ENCODE measurements at regions not wholly inside any gene's neighbourhood (a gene's known extent, or its start where the extent isn't known, plus 50 kb on each side); places are given as distances from the start of the nearest gene placed in this dataset.

DNA sequence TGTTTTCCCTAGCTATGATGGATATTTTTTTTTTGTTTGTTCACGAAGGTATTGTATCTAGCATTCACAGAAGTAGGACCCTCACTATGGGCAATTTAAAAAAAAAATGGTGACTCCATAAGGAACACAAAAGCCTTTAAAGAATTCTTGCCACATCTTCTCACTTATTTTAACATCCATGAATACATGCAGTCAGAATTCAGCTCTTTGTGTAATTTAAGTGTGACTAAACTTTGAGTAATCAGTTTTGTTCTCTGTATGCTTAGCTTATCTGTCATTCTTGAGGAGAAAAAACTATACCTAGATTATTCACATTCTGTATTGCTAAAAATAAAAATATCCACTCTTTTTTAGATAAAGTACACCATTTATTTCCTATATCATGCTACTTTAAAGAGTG, 313.2 kb upstream of the KCND2 start:
- TF ChIP-seq, protein P1, sequence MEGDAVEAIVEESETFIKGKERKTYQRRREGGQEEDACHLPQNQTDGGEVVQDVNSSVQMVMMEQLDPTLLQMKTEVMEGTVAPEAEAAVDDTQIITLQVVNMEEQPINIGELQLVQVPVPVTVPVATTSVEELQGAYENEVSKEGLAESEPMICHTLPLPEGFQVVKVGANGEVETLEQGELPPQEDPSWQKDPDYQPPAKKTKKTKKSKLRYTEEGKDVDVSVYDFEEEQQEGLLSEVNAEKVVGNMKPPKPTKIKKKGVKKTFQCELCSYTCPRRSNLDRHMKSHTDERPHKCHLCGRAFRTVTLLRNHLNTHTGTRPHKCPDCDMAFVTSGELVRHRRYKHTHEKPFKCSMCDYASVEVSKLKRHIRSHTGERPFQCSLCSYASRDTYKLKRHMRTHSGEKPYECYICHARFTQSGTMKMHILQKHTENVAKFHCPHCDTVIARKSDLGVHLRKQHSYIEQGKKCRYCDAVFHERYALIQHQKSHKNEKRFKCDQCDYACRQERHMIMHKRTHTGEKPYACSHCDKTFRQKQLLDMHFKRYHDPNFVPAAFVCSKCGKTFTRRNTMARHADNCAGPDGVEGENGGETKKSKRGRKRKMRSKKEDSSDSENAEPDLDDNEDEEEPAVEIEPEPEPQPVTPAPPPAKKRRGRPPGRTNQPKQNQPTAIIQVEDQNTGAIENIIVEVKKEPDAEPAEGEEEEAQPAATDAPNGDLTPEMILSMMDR (IDR thresholded peaks at IDR 0.05) = no peak
- no peak for TF ChIP-seq ZFX (IDR thresholded peaks at IDR 0.05; ENCODE audit: borderline replicate concordance)

All from 22Rv1 (cell line).